HUDEP-2 (cell line): ENCODE measurements at regions not wholly inside any gene's neighbourhood (a gene's known extent, or its start where the extent isn't known, plus 50 kb on each side); places are given as distances from the start of the nearest gene placed in this dataset.

Source experiments
- DNase-seq, 76 experiments: peaks; one replicate each; lab custom pipeline; 2025; ENCODE audit not compliant: unreplicated experiment in 76 of 76; lab: John Stamatoyannopoulos, UW

DNA sequence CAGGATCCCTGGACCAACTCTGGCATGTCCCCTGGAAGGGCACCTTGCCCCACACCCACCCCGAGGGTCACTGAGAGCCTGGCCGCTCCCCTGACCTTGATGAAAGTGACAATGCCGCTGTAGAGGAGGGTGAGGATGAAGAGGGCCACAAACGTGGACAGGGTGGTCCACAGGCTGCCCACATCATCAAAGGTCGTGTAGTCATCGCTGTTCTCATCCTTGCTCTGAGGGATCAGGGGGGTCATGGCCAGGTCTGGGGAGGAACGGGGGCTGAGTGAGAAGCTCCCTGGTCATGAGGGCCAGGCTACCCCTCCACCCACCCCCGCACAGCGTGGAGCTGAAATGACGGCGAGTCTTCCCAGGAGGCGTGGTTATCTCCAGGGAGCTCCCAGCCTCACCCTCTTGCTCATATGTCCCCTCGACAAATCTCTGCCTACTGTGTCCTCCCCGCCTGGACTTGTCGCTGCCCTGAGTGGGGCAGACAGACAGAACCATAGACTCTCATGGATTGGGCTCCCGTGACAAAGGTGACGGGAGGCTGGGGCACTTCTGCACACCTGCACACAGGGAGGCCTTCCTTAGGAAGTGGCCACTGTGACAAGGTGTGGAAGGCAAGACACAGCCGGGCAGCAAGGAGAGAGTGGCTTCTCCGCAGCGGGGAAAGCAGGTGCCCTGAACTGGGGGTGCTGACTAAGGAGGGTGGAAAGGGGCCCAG lies 311.1 kb downstream of the TMEM121 start:
- DNase-seq: no peak

DNA sequence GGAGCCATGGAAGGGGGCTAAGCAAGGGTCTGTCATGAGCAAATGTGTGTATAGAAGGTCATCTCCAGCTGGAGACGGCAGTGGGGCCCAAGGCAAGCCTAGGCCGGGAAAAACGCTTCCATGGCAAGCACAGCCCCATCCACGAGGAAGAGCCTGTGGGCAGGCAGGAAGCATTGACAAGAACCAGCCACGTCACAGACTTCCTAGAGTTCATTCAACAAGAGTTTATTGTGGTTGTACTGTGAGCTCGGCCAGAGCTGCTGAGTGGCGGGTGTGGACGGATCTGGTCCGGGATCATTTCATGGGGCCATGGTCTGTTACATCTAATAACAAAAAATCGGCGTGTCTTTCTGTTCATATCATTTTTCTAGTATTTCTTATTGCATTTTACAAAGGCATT lies 311.7 kb downstream of the TMEM121 start:
- DNase-seq: no peak

- no peak for DNase-seq
These were observed 312.4 kb downstream of the TMEM121 start for GRCh38 chr14:105838591-105839424.

GRCh38 chr14:105839425-105840265 lies 313.3 kb downstream of the TMEM121 start:
- no peak for DNase-seq

- no peak for DNase-seq
These were observed 314.1 kb downstream of the TMEM121 start for GRCh38 chr14:105840266-105841021.

- no peak for DNase-seq
These were observed 314.9 kb downstream of the TMEM121 start for GRCh38 chr14:105841022-105842009.

DNA sequence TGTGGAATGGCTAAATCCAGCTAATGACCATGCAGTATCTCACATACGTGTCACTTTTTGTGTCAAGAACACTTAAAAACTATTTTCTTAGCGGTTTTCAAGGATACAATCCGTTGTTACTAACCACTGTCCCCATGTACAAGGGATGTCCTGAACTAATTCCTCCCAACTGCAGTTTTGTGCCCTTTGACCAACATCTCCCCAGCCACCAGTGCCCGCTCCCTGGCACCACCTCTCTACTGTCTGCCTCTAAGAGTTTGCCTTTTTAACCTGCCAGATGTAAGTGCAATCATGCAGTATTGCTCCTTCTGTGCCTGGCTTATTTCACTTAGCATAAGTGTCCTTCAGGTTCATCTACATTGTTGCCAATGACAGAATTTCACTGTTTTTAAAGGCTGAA lies 315.7 kb downstream of the TMEM121 start:
- DNase-seq: no peak

- DNase-seq: no peak
These were observed 317.2 kb downstream of the TMEM121 start for GRCh38 chr14:105843444-105844046.

- no peak for DNase-seq
These were observed 317.8 kb downstream of the TMEM121 start for GRCh38 chr14:105844047-105844630.

DNA sequence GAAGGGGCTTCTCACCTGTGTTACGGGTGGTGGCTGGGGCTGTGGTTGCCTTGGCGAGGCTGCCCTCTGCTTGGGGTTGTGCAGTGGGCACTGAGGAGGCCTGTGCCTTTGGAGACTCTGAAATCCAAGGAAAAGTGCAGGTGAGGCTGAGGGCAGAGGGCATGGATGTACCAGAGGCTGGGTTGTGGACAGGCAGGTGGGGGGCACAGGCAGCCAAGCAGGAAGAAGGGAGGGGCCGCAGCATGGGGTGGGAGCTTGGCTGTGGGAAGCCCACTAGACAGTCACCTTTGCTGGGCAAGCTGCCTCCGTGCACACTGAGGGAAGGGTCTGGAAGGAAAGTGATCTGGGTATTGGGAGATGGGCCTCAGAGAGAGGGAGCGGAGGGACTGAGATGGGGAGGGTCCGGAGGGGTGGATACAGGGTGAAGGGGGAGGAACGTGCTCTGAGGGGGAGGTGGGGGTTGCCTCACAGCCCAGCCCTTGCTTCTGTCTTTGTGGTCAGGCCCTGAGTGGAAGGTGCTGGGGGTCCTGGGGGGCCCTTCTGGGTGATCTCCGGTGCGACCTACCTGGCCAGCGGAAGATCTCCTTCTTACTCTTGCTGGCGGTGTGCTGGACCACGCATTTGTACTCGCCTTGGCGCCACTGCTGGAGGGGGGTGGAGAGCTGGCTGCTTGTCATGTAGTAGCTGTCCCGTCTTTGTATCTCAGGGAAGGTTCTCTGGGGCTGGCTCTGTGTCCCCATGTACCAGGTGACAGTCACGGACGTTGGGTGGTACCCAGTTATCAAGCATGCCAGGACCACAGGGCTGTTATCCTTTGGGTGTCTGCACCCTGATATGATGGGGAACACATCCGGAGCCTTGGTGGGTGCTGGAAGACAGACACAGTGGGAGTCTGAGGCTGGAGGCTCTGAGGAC lies 318.7 kb downstream of the TMEM121 start:
- no peak for DNase-seq

- DNase-seq: no peak
These were observed 319.4 kb downstream of the TMEM121 start for GRCh38 chr14:105845725-105846309.

DNA sequence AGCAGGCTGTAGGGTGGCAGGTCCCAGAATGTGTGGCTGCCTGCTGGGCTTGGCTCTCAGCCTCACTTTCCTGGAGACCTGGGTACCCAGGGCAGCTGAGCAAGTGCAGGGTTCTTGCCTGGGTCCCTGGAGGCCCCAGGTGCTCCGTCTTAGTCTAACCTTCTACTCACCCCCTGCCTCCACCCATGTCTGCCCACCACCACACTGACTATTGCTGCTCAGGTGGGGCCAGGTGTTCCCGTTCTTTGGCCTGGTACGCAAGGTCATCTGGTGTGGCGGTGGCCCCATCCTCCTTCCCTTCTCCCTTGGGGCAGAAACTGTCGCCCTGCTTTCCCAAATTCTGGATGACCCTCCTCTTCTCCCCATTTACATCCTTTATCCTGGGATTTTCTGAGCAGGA lies 319.9 kb downstream of the TMEM121 start:
- DNase-seq: no peak

DNA sequence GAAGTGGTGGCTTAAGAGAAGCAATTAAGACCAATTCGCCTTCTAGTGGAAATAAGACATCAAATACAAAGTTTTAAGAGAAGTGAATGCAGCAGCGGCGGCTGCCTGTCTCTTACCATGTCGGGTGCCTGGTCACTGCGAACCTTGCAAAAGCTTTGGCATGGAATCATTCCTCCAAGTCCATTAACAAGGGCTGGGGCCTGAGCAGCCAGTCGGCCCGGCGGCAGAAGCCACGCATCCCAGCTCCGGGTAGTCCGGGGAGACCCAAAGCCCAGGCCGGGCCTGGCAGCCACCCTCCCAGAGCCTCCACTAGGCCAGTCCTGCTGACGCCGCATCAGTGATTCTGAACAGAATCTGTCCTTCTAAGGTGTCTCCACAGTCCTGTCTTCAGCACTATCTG lies 321.0 kb downstream of the TMEM121 start:
- DNase-seq: no peak

- no peak for DNase-seq
These were observed 322.2 kb downstream of the TMEM121 start for GRCh38 chr14:105848570-105848969.

DNA sequence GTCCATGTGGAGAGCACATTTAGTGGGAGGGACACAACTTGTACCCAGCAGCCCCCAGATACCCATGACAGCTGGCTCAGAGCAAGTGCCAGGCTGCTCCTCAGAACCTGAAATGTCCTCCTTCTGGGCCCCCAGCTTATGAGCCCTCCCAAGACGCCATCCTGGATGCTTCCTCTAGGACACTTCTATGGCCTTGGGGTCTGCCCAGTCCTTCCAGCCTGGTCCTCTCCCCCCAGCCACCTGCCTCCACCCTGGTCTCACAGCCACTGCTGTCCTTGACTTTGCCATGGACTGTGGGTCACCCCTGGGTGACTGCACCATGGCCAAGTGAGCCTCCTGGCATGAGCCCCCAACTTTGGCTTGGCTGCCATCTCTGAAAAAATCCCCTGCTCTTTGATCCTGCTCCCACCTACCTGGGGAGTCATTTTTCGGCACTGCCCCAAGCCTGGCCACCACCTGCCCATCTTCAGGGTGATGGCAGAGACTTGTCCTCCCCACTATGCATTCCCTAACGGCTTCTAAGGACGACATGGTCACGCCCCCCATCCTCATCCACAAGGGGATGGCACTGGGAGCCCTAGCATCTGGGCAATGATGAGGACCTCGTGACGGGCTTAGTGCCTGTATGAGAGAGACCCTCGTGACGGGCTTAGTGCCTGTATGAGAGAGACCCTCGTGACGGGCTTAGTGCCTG lies 323.7 kb downstream of the TMEM121 start:
- no peak for DNase-seq

DNA sequence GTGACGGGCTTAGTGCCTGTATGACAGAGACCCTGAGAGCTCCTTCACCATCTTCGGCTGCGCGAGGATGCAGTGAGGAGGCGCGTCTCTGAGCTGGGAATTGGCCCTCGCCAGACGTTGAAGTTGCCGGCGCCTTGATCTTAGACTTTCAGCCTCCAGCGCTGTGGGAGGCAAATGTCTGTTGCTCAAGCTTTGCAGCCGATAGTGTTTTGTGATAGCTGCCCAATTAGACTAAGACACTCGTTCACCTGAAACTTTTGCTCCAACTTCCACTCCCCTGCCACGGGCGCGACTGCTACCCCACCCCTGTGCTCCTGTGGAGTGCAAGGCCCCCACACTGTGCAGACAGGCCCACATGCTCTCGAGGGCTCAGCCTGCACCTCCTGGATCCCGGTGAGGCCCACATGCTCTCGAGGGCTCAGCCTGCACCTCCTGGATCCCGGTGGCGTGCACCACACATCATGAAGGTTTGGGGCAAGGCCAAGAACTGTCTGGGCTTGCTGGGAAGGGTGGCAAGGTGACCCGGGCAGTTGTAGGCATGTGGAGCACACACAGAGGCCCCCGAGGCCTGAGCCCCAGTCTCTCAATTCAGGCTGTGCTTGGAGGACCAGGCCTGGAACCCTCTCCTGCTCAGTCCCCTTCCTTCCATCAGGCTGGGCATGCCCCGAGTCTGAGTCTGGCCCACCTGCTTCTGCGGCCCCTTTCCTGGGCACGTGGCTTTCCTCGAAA lies 324.6 kb downstream of the TMEM121 start:
- DNase-seq: no peak
